ENCODE measurements at regions not wholly inside any gene's neighbourhood (a gene's known extent, or its start where the extent isn't known, plus 50 kb on each side); places are given as distances from the start of the nearest gene placed in this dataset.

- Mint-ChIP-seq H3K4me3 (no peak overlapping the region), H3K27me3 (ENCODE audit: low read depth in 2 of 2) (no peaks in the 10 kb centered on the region), H3K36me3 (peaks cover 7% of the 10 kb centered on the region), H3K9me3 (peaks cover 2 to 4% of the 10 kb centered on the region in 2 donors), H3K4me1 (no peaks in the 10 kb centered on the region), H3K27ac (no peak overlapping the region)
- no peak for ATAC-seq
- H3K27ac ChIP-seq (ENCODE audit: low read length): no peak overlapping the region
- WGBS (ENCODE audit: insufficient coverage): 91% methylated on average over 4 of the region's 6 CpGs
- H3K4me1 ChIP-seq (ENCODE audit: control insufficient read depth, insufficient read depth, low read length): no peaks in the 10 kb centered on the region
- no peaks in the 10 kb centered on the region for H3K27me3 ChIP-seq (ENCODE audit: control insufficient read depth, insufficient read depth, low read length)
- no peaks in the 10 kb centered on the region for H3K9me3 ChIP-seq (ENCODE audit: control insufficient read depth, insufficient read depth, low read length)
- intact Hi-C loops (cut with micrococcal nuclease): no loop called here
- no peak for TF ChIP-seq CTCF (IDR thresholded peaks at IDR 0.05)
- no peak for DNase-seq
- H3K4me3 ChIP-seq (ENCODE audit: low read length): no peak overlapping the region
- H3K36me3 ChIP-seq (ENCODE audit: control insufficient read depth, insufficient read depth, low read length): no peaks in the 10 kb centered on the region
Observed at GRCh38 chr7:115883629-115884028, 146.9 kb downstream of the TFEC start.

GRCh38 chr7:115881476-115881875 is 149.1 kb downstream of the TFEC start:
- Histone ChIP-seq H3K27ac (ENCODE audit: low read length) (no peak overlapping the region), H3K4me1 (ENCODE audit: control insufficient read depth, insufficient read depth, low read length) (no peaks in the 10 kb centered on the region), H3K27me3 (ENCODE audit: control insufficient read depth, insufficient read depth, low read length) (no peaks in the 10 kb centered on the region), H3K36me3 (ENCODE audit: control insufficient read depth, insufficient read depth, low read length) (no peaks in the 10 kb centered on the region), H3K4me3 (ENCODE audit: low read length) (no peak overlapping the region), H3K9me3 (ENCODE audit: control insufficient read depth, insufficient read depth, low read length) (no peaks in the 10 kb centered on the region)
- no peaks in the 10 kb centered on the region for H3K27me3 Mint-ChIP-seq (ENCODE audit: low read depth in 2 of 2)
- DNase-seq (no peak), ATAC-seq (no peak)
- no peak overlapping the region for H3K4me3 Mint-ChIP-seq
- no peaks in the 10 kb centered on the region for H3K4me1 Mint-ChIP-seq
- no peaks in the 10 kb centered on the region for H3K9me3 Mint-ChIP-seq
- WGBS (ENCODE audit: insufficient coverage): 89% methylated on average over 2 of the region's 2 CpGs
- TF ChIP-seq CTCF (IDR thresholded peaks at IDR 0.05): no peak
- H3K36me3 Mint-ChIP-seq: no peaks in the 10 kb centered on the region
- no peak overlapping the region for H3K27ac Mint-ChIP-seq
- intact Hi-C loops (cut with micrococcal nuclease): no loop called here

GRCh38 chr7:115879171-115879570 is 151.4 kb downstream of the TFEC start:
- Mint-ChIP-seq H3K36me3 (no peaks in the 10 kb centered on the region), H3K27ac (no peak overlapping the region), H3K9me3 (no peaks in the 10 kb centered on the region), H3K4me1 (no peaks in the 10 kb centered on the region), H3K4me3 (no peak overlapping the region), H3K27me3 (ENCODE audit: low read depth in 2 of 2) (no peaks in the 10 kb centered on the region)
- Histone ChIP-seq H3K27ac (ENCODE audit: low read length) (no peak overlapping the region), H3K9me3 (ENCODE audit: control insufficient read depth, insufficient read depth, low read length) (no peaks in the 10 kb centered on the region), H3K36me3 (ENCODE audit: control insufficient read depth, insufficient read depth, low read length) (no peaks in the 10 kb centered on the region), H3K27me3 (ENCODE audit: control insufficient read depth, insufficient read depth, low read length) (no peaks in the 10 kb centered on the region), H3K4me1 (ENCODE audit: control insufficient read depth, insufficient read depth, low read length) (no peaks in the 10 kb centered on the region), H3K4me3 (ENCODE audit: low read length) (no peak overlapping the region)
- ATAC-seq (no peak), DNase-seq (no peak)
- intact Hi-C loops (cut with micrococcal nuclease): no loop called here
- 86% methylated on average over 1 of the region's 2 CpGs for WGBS (ENCODE audit: insufficient coverage)
- TF ChIP-seq CTCF (IDR thresholded peaks at IDR 0.05): no peak

- H3K4me1 ChIP-seq (ENCODE audit: control insufficient read depth, insufficient read depth, low read length): no peaks in the 10 kb centered on the region
- no peaks in the 10 kb centered on the region for H3K27me3 Mint-ChIP-seq (ENCODE audit: low read depth in 2 of 2)
- intact Hi-C loops (cut with micrococcal nuclease): no loop called here
- no peaks in the 10 kb centered on the region for H3K27me3 ChIP-seq (ENCODE audit: control insufficient read depth, insufficient read depth, low read length)
- TF ChIP-seq CTCF (IDR thresholded peaks at IDR 0.05): no peak
- H3K4me3 Mint-ChIP-seq: no peak overlapping the region
- ATAC-seq (no peak), DNase-seq (no peak)
- no peak overlapping the region for H3K27ac Mint-ChIP-seq
- no peaks in the 10 kb centered on the region for H3K4me1 Mint-ChIP-seq
- H3K9me3 Mint-ChIP-seq: peaks cover 1 to 4% of the 10 kb centered on the region in 2 donors
- no peaks in the 10 kb centered on the region for H3K36me3 Mint-ChIP-seq
- H3K36me3 ChIP-seq (ENCODE audit: control insufficient read depth, insufficient read depth, low read length): no peaks in the 10 kb centered on the region
- no peaks in the 10 kb centered on the region for H3K9me3 ChIP-seq (ENCODE audit: control insufficient read depth, insufficient read depth, low read length)
- no peak overlapping the region for H3K4me3 ChIP-seq (ENCODE audit: low read length)
- H3K27ac ChIP-seq (ENCODE audit: low read length): no peak overlapping the region
Observed at GRCh38 chr7:115869801-115870200, 160.8 kb downstream of the TFEC start.

Measured in natural killer cell (primary cell).